Neural progenitor cell (in vitro differentiated cells): ENCODE measurements at regions not wholly inside any gene's neighbourhood (a gene's known extent, or its start where the extent isn't known, plus 50 kb on each side); places are given as distances from the start of the nearest gene placed in this dataset.

Experiments used
- CTCF ChIP-seq: fragments of 200-600 bp; sonication (generic); IDR thresholded peaks from 2 replicates; pipeline ENCODE4 v1.5.1; 2017; ENCODE audit warnings: antibody characterized with exemption, mild to moderate bottlenecking
- EZH2phosphoT487 ChIP-seq: fragments of 200-600 bp; sonication (generic); IDR thresholded peaks from 2 replicates; pipeline ENCODE4 v1.6.1; 2017; ENCODE audit warnings: antibody characterized with exemption

GRCh38 chr4:96874657-96875056, 1034.8 kb downstream of the PDHA2 start:
- TF ChIP-seq CTCF, result no peak
- no peak for TF ChIP-seq EZH2phosphoT487
